Endothelial cell of umbilical vein (primary cell): ENCODE measurements at regions not wholly inside any gene's neighbourhood (a gene's known extent, or its start where the extent isn't known, plus 50 kb on each side); places are given as distances from the start of the nearest gene placed in this dataset.

Source experiments
- BruUV-seq: library from RNA; stranded (reverse); fragments of 400-500 nt; replicated peaks from 2 replicates; lab custom pipeline; 2021; lab: Mats Ljungman, UMichigan
- CTCF ChIA-PET: fragments of 300-600, 350-600 bp; sonication (Branson Sonifier 250); formaldehyde crosslinking; loops from one replicate; lab custom pipeline; 2021; ENCODE audit warnings: antibody characterized with exemption, inconsistent platforms; lab: Charles Lee
- POLR2A ChIA-PET: fragments of 300-600, 350-600 bp; sonication (Branson Sonifier 250); formaldehyde crosslinking; loops from one replicate; lab custom pipeline; 2021; ENCODE audit warnings: antibody characterized with exemption, inconsistent platforms; lab: Charles Lee
- DNase-seq: peaks from one replicate; pipeline ENCODE4 v3.0.0-alpha.2; 2011; ENCODE audit warnings: low read depth, low spot score
- FAIRE-seq: peaks from 2 replicates; lab custom pipeline; 2011; peaks lifted over from hg19 to GRCh38; lab: Jason Lieb, UNC
- H2AFZ ChIP-seq: 2 replicates; pipeline ENCODE4 v1.6.0; 2012; ENCODE audit warnings: low read depth, low read length, control low read depth, inconsistent platforms
- H3K27ac ChIP-seq: 2 replicates; pipeline ENCODE4 v1.5.1; 2011; ENCODE audit warnings: low read depth, mild to moderate bottlenecking, control low read depth, low read length, moderate library complexity; ENCODE audit not compliant: insufficient read depth
- H3K27me3 ChIP-seq, 2 experiments: 2 replicates each; pipeline versions ENCODE4 v1.6.0 to v1.6.1; 2011; ENCODE audit warnings: low read length in 2 of 2, mixed read lengths in 1 of 2; ENCODE audit not compliant: control insufficient read depth in 2 of 2, insufficient read depth in 2 of 2
- H3K36me3 ChIP-seq, 2 experiments: 2 replicates in 1 of 2; 3 replicates in 1 of 2; pipeline ENCODE4 v1.5.1; 2011; ENCODE audit warnings: low read length in 2 of 2, mild to moderate bottlenecking in 1 of 2, moderate library complexity in 1 of 2; ENCODE audit not compliant: control insufficient read depth in 2 of 2, insufficient read depth in 2 of 2; ENCODE audit errors: extremely low read depth in 1 of 2
- H3K4me1 ChIP-seq: 3 replicates; pipeline ENCODE4 v1.5.1; 2011; ENCODE audit warnings: mild to moderate bottlenecking, low read length; ENCODE audit not compliant: control insufficient read depth, insufficient read depth; ENCODE audit errors: extremely low read depth
- H3K4me2 ChIP-seq: 2 replicates; pipeline ENCODE4 v1.6.1; 2011; ENCODE audit warnings: low read length, control low read depth, mixed read lengths; ENCODE audit not compliant: insufficient read depth
- H3K4me3 ChIP-seq, 3 experiments: fragments of 200-600 bp in 1 of 3; sonication (generic), shearing (Covaris generic) in 1 of 3; replicated peaks in 1 of 3; 2 replicates each; pipeline ENCODE4 v1.5.1; 2011 to 2016; ENCODE audit warnings: control low read depth in 3 of 3, low read length in 3 of 3, mild to moderate bottlenecking in 2 of 3, inconsistent platforms in 1 of 3, low read depth in 1 of 3, moderate library complexity in 1 of 3; ENCODE audit not compliant: insufficient read depth in 1 of 3
- H3K79me2 ChIP-seq: 2 replicates; pipeline ENCODE4 v1.6.0; 2012; ENCODE audit warnings: low read length, inconsistent platforms; ENCODE audit not compliant: control insufficient read depth, insufficient read depth
- H3K9ac ChIP-seq: replicated peaks from 2 replicates; pipeline ENCODE3; 2011; ENCODE audit warnings: low read length, control low read depth; ENCODE audit not compliant: insufficient read depth; ENCODE audit errors: extremely low read depth
- H3K9me1 ChIP-seq: replicated peaks from 3 replicates; pipeline ENCODE4 v1.6.0; 2011; ENCODE audit warnings: mild to moderate bottlenecking, low read length; ENCODE audit not compliant: control insufficient read depth, insufficient read depth; ENCODE audit errors: extremely low read depth
- H3K9me3 ChIP-seq: replicated peaks from 2 replicates; pipeline ENCODE4 v1.5.1; 2012; ENCODE audit warnings: low read length, inconsistent platforms; ENCODE audit not compliant: control insufficient read depth, insufficient read depth
- H4K20me1 ChIP-seq: replicated peaks from 2 replicates; pipeline ENCODE3; 2011; ENCODE audit warnings: mild to moderate bottlenecking, low read length; ENCODE audit not compliant: control insufficient read depth, insufficient read depth; ENCODE audit errors: extremely low read depth
- CTCF ChIP-seq, 2 donors: IDR thresholded peaks; 1 replicate in 1 of 2; 2 replicates in 1 of 2; pipeline ENCODE4 v1.5.1; 2011; ENCODE audit warnings: low read length in 2 of 2, mild to moderate bottlenecking in 2 of 2, moderate library complexity in 2 of 2, control low read depth in 1 of 2, inconsistent platforms in 1 of 2, low read depth in 1 of 2; ENCODE audit not compliant: insufficient read depth in 1 of 2; ENCODE audit errors: extremely low read depth in 1 of 2
- FOS ChIP-seq: IDR thresholded peaks from 2 replicates; pipeline ENCODE4 v1.6.1; 2011; ENCODE audit warnings: mild to moderate bottlenecking, low read length, moderate library complexity, borderline replicate concordance; ENCODE audit not compliant: insufficient read depth
- GATA2 ChIP-seq: IDR thresholded peaks from 2 replicates; pipeline ENCODE4 v1.7.0; 2011; ENCODE audit warnings: low read depth, mild to moderate bottlenecking, moderate library complexity, mixed read lengths, low read length; ENCODE audit not compliant: insufficient read length, insufficient read depth
- JUN ChIP-seq: IDR thresholded peaks from 2 replicates; pipeline ENCODE4 v1.6.1; 2011; ENCODE audit warnings: borderline replicate concordance, low read depth; ENCODE audit not compliant: insufficient read length, insufficient read depth
- MAX ChIP-seq: IDR thresholded peaks from 2 replicates; pipeline ENCODE4 v1.6.1; 2011; ENCODE audit not compliant: insufficient read depth, insufficient read length
- MYC ChIP-seq: IDR thresholded peaks from one replicate; pipeline ENCODE4 v1.6.1; 2011; ENCODE audit warnings: mild to moderate bottlenecking, low read depth, low read length
- POLR2A ChIP-seq: IDR thresholded peaks from 2 replicates; pipeline ENCODE4 v1.6.1; 2012; ENCODE audit warnings: low read depth, mild to moderate bottlenecking, control low read depth, low read length
- POLR2AphosphoS5 ChIP-seq: IDR thresholded peaks from 2 replicates; pipeline ENCODE4 v1.6.1; 2012; ENCODE audit warnings: low read depth, mild to moderate bottlenecking, control low read depth, low read length, moderate library complexity; ENCODE audit not compliant: insufficient read depth
- dilution Hi-C: fragments of 300-500 bp; cut with MboI; formaldehyde crosslinking; loops from one replicate; pipeline ENCODE4 v1.15.0; 2019; ENCODE audit warnings: low sequenced_read_pairs; ENCODE audit not compliant: extremely low pct_ligation_motif_present
- intact Hi-C: fragments of 100-400 bp; cut with micrococcal nuclease; formaldehyde crosslinking; loops from one replicate; pipeline ENCODE4 v1.10.0; 2022

- Histone ChIP-seq H3K9ac (no peak overlapping the region), H3K4me1 (no peaks in the 10 kb centered on the region), H3K4me3 (no peak overlapping the region), H3K79me2 (no peaks in the 10 kb centered on the region), H3K4me2 (no peak overlapping the region), H2AFZ (no peak overlapping the region), H3K9me3 (no peaks in the 10 kb centered on the region), H3K9me1 (no peaks in the 10 kb centered on the region), H3K27ac (no peak overlapping the region), H3K27me3 (no peaks in the 10 kb centered on the region), H3K36me3 (no peaks in the 10 kb centered on the region), H4K20me1 (no peaks in the 10 kb centered on the region)
- no peak for TF ChIP-seq GATA2
- no peak for TF ChIP-seq MYC
- TF ChIP-seq FOS: no peak
- no peak for TF ChIP-seq POLR2A
- no peak for TF ChIP-seq CTCF (IDR thresholded peaks at IDR 0.05; ENCODE audit: extremely low read depth in 1 of 2, insufficient read depth in 1 of 2, low read depth in 1 of 2, low read length in 2 of 2)
- no peak for TF ChIP-seq POLR2AphosphoS5
- DNase-seq: no peak
- intact Hi-C loops: no loop called here
- no TSS peak for BruUV-seq
- ChIA-PET CTCF (no interaction called here), POLR2A (no interaction called here)
- dilution Hi-C loops: no loop called here
- no peak for FAIRE-seq
These were observed 305.9 kb downstream of the KLF5 start for GRCh38 chr13:73364736-73365135.

GRCh38 chr13:73358606-73359095 lies 299.8 kb downstream of the KLF5 start:
- intact Hi-C loops: no loop called here
- no peaks in the 10 kb centered on the region for H4K20me1 ChIP-seq
- H3K9me3 ChIP-seq: no peaks in the 10 kb centered on the region
- no peak overlapping the region for H3K9ac ChIP-seq
- H3K4me1 ChIP-seq: no peaks in the 10 kb centered on the region
- no peak overlapping the region for H3K4me3 ChIP-seq
- no peaks in the 10 kb centered on the region for H3K79me2 ChIP-seq
- FAIRE-seq: no peak
- H3K36me3 ChIP-seq: no peaks in the 10 kb centered on the region
- ChIA-PET POLR2A (no interaction called here), CTCF (interaction anchor here (0.6 kb wide), 1 partner anchor 1326 kb away, joined by 3 read pairs; no protein-coding TSS in a partner anchor)
- no peak overlapping the region for H2AFZ ChIP-seq
- BruUV-seq: no TSS peak
- no peaks in the 10 kb centered on the region for H3K9me1 ChIP-seq
- dilution Hi-C loops: no loop called here
- no peaks in the 10 kb centered on the region for H3K27me3 ChIP-seq
- DNase-seq: no peak
- H3K27ac ChIP-seq: no peak overlapping the region
- H3K4me2 ChIP-seq: no peak overlapping the region
- no peak for TF ChIP-seq POLR2A
- TF ChIP-seq MAX: no peak
- no peak for TF ChIP-seq MYC
- no peak for TF ChIP-seq JUN
- no peak for TF ChIP-seq POLR2AphosphoS5
- TF ChIP-seq GATA2: no peak
- no peak for TF ChIP-seq CTCF (IDR thresholded peaks at IDR 0.05; ENCODE audit: extremely low read depth in 1 of 2, insufficient read depth in 1 of 2, low read depth in 1 of 2, low read length in 2 of 2)
- TF ChIP-seq FOS: no peak
